ENCODE measurements at regions not wholly inside any gene's neighbourhood (a gene's known extent, or its start where the extent isn't known, plus 50 kb on each side); places are given as distances from the start of the nearest gene placed in this dataset.

GRCh38 chr1:209229494-209230061, 353.9 kb upstream of the CAMK1G start:
- Histone ChIP-seq H3K36me3 (ENCODE audit: control insufficient read depth in 1 of 2, insufficient read depth in 2 of 2, low read depth in 1 of 2, low read length in 2 of 2) (no peaks in the 10 kb centered on the region), H3K4me3 (ENCODE audit: insufficient read depth in 1 of 2, low read depth in 1 of 2, low read length in 2 of 2) (no peak overlapping the region), H4K91ac (ENCODE audit: low read length) (no peak overlapping the region), H3K27me3 (ENCODE audit: control insufficient read depth in 1 of 2, insufficient read depth in 1 of 2, low read length in 2 of 2) (peaks cover 0 to 13% of the 10 kb centered on the region in 2 experiments), H2AFZ (ENCODE audit: low read depth, low read length) (no peak overlapping the region), H3K9me3 (ENCODE audit: control insufficient read depth, low read length) (peaks cover 13% of the 10 kb centered on the region), H3K4me2 (ENCODE audit: low read length, poor library complexity, severe bottlenecking) (no peak overlapping the region), H3K9ac (ENCODE audit: low read length) (no peak overlapping the region), H3K79me1 (replicated peaks; ENCODE audit: low read length, poor library complexity, severe bottlenecking) (no peaks in the 10 kb centered on the region), H2BK15ac (ENCODE audit: low read depth, poor library complexity, severe bottlenecking) (no peak overlapping the region), H2BK120ac (ENCODE audit: low read depth, low read length) (no peak overlapping the region), H3K4me1 (ENCODE audit: control insufficient read depth, insufficient read depth, low read depth, low read length) (no peaks in the 10 kb centered on the region), H3K14ac (ENCODE audit: low read length in 2 of 2) (no peak overlapping the region), H4K8ac (ENCODE audit: low read length) (no peak overlapping the region), H2BK5ac (ENCODE audit: low read depth, low read length, poor library complexity, severe bottlenecking) (no peak overlapping the region), H3K23ac (ENCODE audit: low read length in 2 of 2) (no peak overlapping the region), H3K4ac (ENCODE audit: low read depth in 1 of 2, low read length in 2 of 2) (no peak overlapping the region), H2AK5ac (ENCODE audit: low read length, severe bottlenecking) (no peak overlapping the region), H3K18ac (ENCODE audit: low read depth in 1 of 2, low read length in 2 of 2) (no peak overlapping the region), H3K27ac (ENCODE audit: low read length, poor library complexity, severe bottlenecking) (no peak overlapping the region), H2BK12ac (ENCODE audit: low read length in 2 of 2) (no peak overlapping the region)
- WGBS: 66% methylated on average over 3 of the region's 3 CpGs
- DNase-seq: no peak

- no peak overlapping the region for H2BK5ac ChIP-seq (ENCODE audit: low read depth, low read length, poor library complexity, severe bottlenecking)
- no peak overlapping the region for H3K9ac ChIP-seq (ENCODE audit: low read length)
- no CpG with 5 or more reads among the region's 1 CpG for WGBS
- H2BK15ac ChIP-seq (ENCODE audit: low read depth, poor library complexity, severe bottlenecking): no peak overlapping the region
- no peak overlapping the region for H2BK120ac ChIP-seq (ENCODE audit: low read depth, low read length)
- H3K9me3 ChIP-seq (ENCODE audit: control insufficient read depth, low read length): peaks cover 13% of the 10 kb centered on the region
- H3K18ac ChIP-seq (ENCODE audit: low read depth in 1 of 2, low read length in 2 of 2): no peak overlapping the region
- no peak overlapping the region for H3K14ac ChIP-seq (ENCODE audit: low read length in 2 of 2)
- H4K91ac ChIP-seq (ENCODE audit: low read length): no peak overlapping the region
- H2AK5ac ChIP-seq (ENCODE audit: low read length, severe bottlenecking): no peak overlapping the region
- no peak overlapping the region for H3K4ac ChIP-seq (ENCODE audit: low read depth in 1 of 2, low read length in 2 of 2)
- H4K8ac ChIP-seq (ENCODE audit: low read length): no peak overlapping the region
- H3K23ac ChIP-seq (ENCODE audit: low read length in 2 of 2): no peak overlapping the region
- no peak overlapping the region for H2AFZ ChIP-seq (ENCODE audit: low read depth, low read length)
- H3K27ac ChIP-seq (ENCODE audit: low read length, poor library complexity, severe bottlenecking): no peak overlapping the region
- H3K4me2 ChIP-seq (ENCODE audit: low read length, poor library complexity, severe bottlenecking): no peak overlapping the region
- no peak overlapping the region for H2BK12ac ChIP-seq (ENCODE audit: low read length in 2 of 2)
- H3K4me1 ChIP-seq (ENCODE audit: control insufficient read depth, insufficient read depth, low read depth, low read length): no peaks in the 10 kb centered on the region
- DNase-seq: no peak
- H3K4me3 ChIP-seq (ENCODE audit: insufficient read depth in 1 of 2, low read depth in 1 of 2, low read length in 2 of 2): no peak overlapping the region
- H3K27me3 ChIP-seq (ENCODE audit: control insufficient read depth in 1 of 2, insufficient read depth in 1 of 2, low read length in 2 of 2): peaks cover 0 to 13% of the 10 kb centered on the region in 2 experiments
- H3K79me1 ChIP-seq (replicated peaks; ENCODE audit: low read length, poor library complexity, severe bottlenecking): no peaks in the 10 kb centered on the region
- H3K36me3 ChIP-seq (ENCODE audit: control insufficient read depth in 1 of 2, insufficient read depth in 2 of 2, low read depth in 1 of 2, low read length in 2 of 2): no peaks in the 10 kb centered on the region
Observed at GRCh38 chr1:209230314-209230713, 353.2 kb upstream of the CAMK1G start.

DNA sequence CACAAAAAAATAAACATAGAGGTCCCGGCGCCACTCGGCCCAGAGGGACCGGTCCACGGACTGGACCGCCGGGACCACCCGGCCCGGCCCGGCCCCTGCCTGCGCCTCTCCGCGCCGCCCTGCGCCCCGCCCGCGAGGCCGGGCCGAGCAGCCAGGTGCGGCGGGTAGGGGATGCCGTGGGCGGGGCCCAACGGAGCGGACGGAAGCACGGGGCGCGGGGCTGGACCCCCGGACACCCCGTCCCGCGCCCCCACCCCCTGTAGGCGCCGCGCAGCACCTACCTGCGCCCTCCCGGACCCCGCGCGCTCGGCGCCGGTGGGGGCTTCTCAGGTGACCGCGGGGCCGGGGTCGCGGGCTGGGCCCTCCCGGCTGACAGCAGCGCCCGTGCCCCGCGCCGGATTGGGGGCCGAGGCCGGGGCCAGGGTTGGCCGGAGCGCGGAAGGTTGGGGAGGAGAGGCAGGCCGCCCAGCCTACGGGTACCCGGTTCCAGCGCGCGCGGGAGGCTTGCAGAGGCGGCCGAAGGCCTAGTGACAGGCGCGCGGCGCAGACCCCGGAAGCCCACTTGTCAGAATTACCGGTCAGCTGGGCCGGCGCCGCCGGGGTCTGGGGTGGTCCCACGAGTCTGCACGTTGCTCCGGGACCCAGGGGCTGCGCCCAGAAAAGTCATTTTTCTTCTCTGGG, 351.9 kb upstream of the CAMK1G start:
- Histone ChIP-seq H4K91ac (ENCODE audit: low read length) (no peak overlapping the region), H2BK12ac (ENCODE audit: low read length in 2 of 2) (no peak overlapping the region), H3K4me3 (ENCODE audit: insufficient read depth in 1 of 2, low read depth in 1 of 2, low read length in 2 of 2) (no peak overlapping the region), H3K27ac (ENCODE audit: low read length, poor library complexity, severe bottlenecking) (no peak overlapping the region), H3K23ac (ENCODE audit: low read length in 2 of 2) (no peak overlapping the region), H3K4me1 (ENCODE audit: control insufficient read depth, insufficient read depth, low read depth, low read length) (no peaks in the 10 kb centered on the region), H3K18ac (ENCODE audit: low read depth in 1 of 2, low read length in 2 of 2) (no peak overlapping the region), H2BK120ac (ENCODE audit: low read depth, low read length) (no peak overlapping the region), H2AK5ac (ENCODE audit: low read length, severe bottlenecking) (no peak overlapping the region), H3K14ac (ENCODE audit: low read length in 2 of 2) (no peak overlapping the region), H3K4me2 (ENCODE audit: low read length, poor library complexity, severe bottlenecking) (no peak overlapping the region), H3K27me3 (ENCODE audit: control insufficient read depth in 1 of 2, insufficient read depth in 1 of 2, low read length in 2 of 2) (peaks cover 5 to 13% of the 10 kb centered on the region in 2 experiments), H3K9ac (ENCODE audit: low read length) (no peak overlapping the region), H3K79me1 (replicated peaks; ENCODE audit: low read length, poor library complexity, severe bottlenecking) (no peaks in the 10 kb centered on the region), H2AFZ (ENCODE audit: low read depth, low read length) (no peak overlapping the region), H4K8ac (ENCODE audit: low read length) (no peak overlapping the region), H2BK15ac (ENCODE audit: low read depth, poor library complexity, severe bottlenecking) (no peak overlapping the region), H3K9me3 (ENCODE audit: control insufficient read depth, low read length) (peaks cover 13% of the 10 kb centered on the region), H3K4ac (ENCODE audit: low read depth in 1 of 2, low read length in 2 of 2) (no peak overlapping the region), H2BK5ac (ENCODE audit: low read depth, low read length, poor library complexity, severe bottlenecking) (no peak overlapping the region), H3K36me3 (ENCODE audit: control insufficient read depth in 1 of 2, insufficient read depth in 2 of 2, low read depth in 1 of 2, low read length in 2 of 2) (no peaks in the 10 kb centered on the region)
- no peak for DNase-seq
- 94% methylated on average over 84 of the region's 84 CpGs for WGBS

- H3K4me3 ChIP-seq (ENCODE audit: insufficient read depth in 1 of 2, low read depth in 1 of 2, low read length in 2 of 2): no peak overlapping the region
- H3K4ac ChIP-seq (ENCODE audit: low read depth in 1 of 2, low read length in 2 of 2): no peak overlapping the region
- no peak overlapping the region for H3K4me2 ChIP-seq (ENCODE audit: low read length, poor library complexity, severe bottlenecking)
- peaks cover 5 to 13% of the 10 kb centered on the region in 2 experiments for H3K27me3 ChIP-seq (ENCODE audit: control insufficient read depth in 1 of 2, insufficient read depth in 1 of 2, low read length in 2 of 2)
- H2BK120ac ChIP-seq (ENCODE audit: low read depth, low read length): no peak overlapping the region
- no peak overlapping the region for H2AFZ ChIP-seq (ENCODE audit: low read depth, low read length)
- no peak for DNase-seq
- H3K27ac ChIP-seq (ENCODE audit: low read length, poor library complexity, severe bottlenecking): no peak overlapping the region
- no peak overlapping the region for H2AK5ac ChIP-seq (ENCODE audit: low read length, severe bottlenecking)
- H3K9ac ChIP-seq (ENCODE audit: low read length): no peak overlapping the region
- no peak overlapping the region for H2BK15ac ChIP-seq (ENCODE audit: low read depth, poor library complexity, severe bottlenecking)
- no peak overlapping the region for H2BK12ac ChIP-seq (ENCODE audit: low read length in 2 of 2)
- WGBS: 90% methylated on average over 16 of the region's 17 CpGs
- no peak overlapping the region for H4K91ac ChIP-seq (ENCODE audit: low read length)
- no peak overlapping the region for H2BK5ac ChIP-seq (ENCODE audit: low read depth, low read length, poor library complexity, severe bottlenecking)
- no peak overlapping the region for H3K14ac ChIP-seq (ENCODE audit: low read length in 2 of 2)
- H3K9me3 ChIP-seq (ENCODE audit: control insufficient read depth, low read length): peaks cover 13% of the 10 kb centered on the region
- H3K79me1 ChIP-seq (replicated peaks; ENCODE audit: low read length, poor library complexity, severe bottlenecking): no peaks in the 10 kb centered on the region
- H4K8ac ChIP-seq (ENCODE audit: low read length): no peak overlapping the region
- no peaks in the 10 kb centered on the region for H3K4me1 ChIP-seq (ENCODE audit: control insufficient read depth, insufficient read depth, low read depth, low read length)
- H3K23ac ChIP-seq (ENCODE audit: low read length in 2 of 2): no peak overlapping the region
- H3K36me3 ChIP-seq (ENCODE audit: control insufficient read depth in 1 of 2, insufficient read depth in 2 of 2, low read depth in 1 of 2, low read length in 2 of 2): no peaks in the 10 kb centered on the region
- no peak overlapping the region for H3K18ac ChIP-seq (ENCODE audit: low read depth in 1 of 2, low read length in 2 of 2)
Observed at GRCh38 chr1:209232197-209232596, 351.3 kb upstream of the CAMK1G start.

All from mesenchymal stem cell (in vitro differentiated cells and primary cell).